ENCODE measurements at regions not wholly inside any gene's neighbourhood (a gene's known extent, or its start where the extent isn't known, plus 50 kb on each side); places are given as distances from the start of the nearest gene placed in this dataset.

- Histone ChIP-seq H3K79me2 (ENCODE audit: low read length) (no peaks in the 10 kb centered on the region), H3F3A (ENCODE audit: insufficient read depth, low read length) (no peaks in the 10 kb centered on the region), H2AFZ (ENCODE audit: low read length) (no peak overlapping the region), H3K27ac (ENCODE audit: low read length) (no peak overlapping the region), H3K9ac (ENCODE audit: low read length) (no peak overlapping the region), H3K27me3 (replicated peaks; ENCODE audit: insufficient read depth, low read length) (peaks cover 79% of the 10 kb centered on the region), H3K36me3 (replicated peaks; ENCODE audit: insufficient read depth, low read length) (no peaks in the 10 kb centered on the region), H3K4me1 (ENCODE audit: low read length) (no peaks in the 10 kb centered on the region), H3K9me3 (replicated peaks; ENCODE audit: insufficient read depth, low read length) (no peaks in the 10 kb centered on the region), H3K9me2 (replicated peaks; ENCODE audit: insufficient read depth, low read length) (no peaks in the 10 kb centered on the region), H4K20me1 (ENCODE audit: insufficient read depth, low read length) (no peaks in the 10 kb centered on the region), H3K4me3 (ENCODE audit: low read length) (no peak overlapping the region), H3K4me2 (ENCODE audit: low read depth, low read length) (no peak overlapping the region)
- TF ChIP-seq EZH2 (optimal IDR thresholded peaks at IDR 0.05; ENCODE audit: low read depth, low read length), result no peak
- DNase-seq, result no peak
These were observed 78.1 kb upstream of the CRHR1 start for GRCh38 chr17:45706033-45706432.

GRCh38 chr17:45708707-45709290 lies 75.3 kb upstream of the CRHR1 start:
- H3K9ac ChIP-seq (ENCODE audit: low read length), result no peak overlapping the region
- no peaks in the 10 kb centered on the region for H3K36me3 ChIP-seq (replicated peaks; ENCODE audit: insufficient read depth, low read length)
- no peaks in the 10 kb centered on the region for H3K9me2 ChIP-seq (replicated peaks; ENCODE audit: insufficient read depth, low read length)
- H3K4me3 ChIP-seq (ENCODE audit: low read length), result no peak overlapping the region
- no peaks in the 10 kb centered on the region for H3K9me3 ChIP-seq (replicated peaks; ENCODE audit: insufficient read depth, low read length)
- no peak overlapping the region for H3K4me2 ChIP-seq (ENCODE audit: low read depth, low read length)
- TF ChIP-seq CTCF (IDR thresholded peaks at IDR 0.05; ENCODE audit: low read length) (no peak), EZH2 (optimal IDR thresholded peaks at IDR 0.05; ENCODE audit: low read depth, low read length) (no peak), EZH2phosphoT487 (IDR thresholded peaks at IDR 0.05; ENCODE audit: low read length) (no peak)
- H3F3A ChIP-seq (ENCODE audit: insufficient read depth, low read length), result no peaks in the 10 kb centered on the region
- H2AFZ ChIP-seq (ENCODE audit: low read length), result no peak overlapping the region
- peaks cover 56% of the 10 kb centered on the region for H3K27me3 ChIP-seq (replicated peaks; ENCODE audit: insufficient read depth, low read length)
- DNase-seq, result no peak
- no peaks in the 10 kb centered on the region for H3K4me1 ChIP-seq (ENCODE audit: low read length)
- H4K20me1 ChIP-seq (ENCODE audit: insufficient read depth, low read length), result no peaks in the 10 kb centered on the region
- no peaks in the 10 kb centered on the region for H3K79me2 ChIP-seq (ENCODE audit: low read length)
- no peak overlapping the region for H3K27ac ChIP-seq (ENCODE audit: low read length)

GRCh38 chr17:45709728-45710288 lies 74.3 kb upstream of the CRHR1 start:
- DNase-seq, result no peak
- Histone ChIP-seq H2AFZ (ENCODE audit: low read length) (no peak overlapping the region), H3K36me3 (replicated peaks; ENCODE audit: insufficient read depth, low read length) (no peaks in the 10 kb centered on the region), H3K4me1 (ENCODE audit: low read length) (no peaks in the 10 kb centered on the region), H3K9me2 (replicated peaks; ENCODE audit: insufficient read depth, low read length) (no peaks in the 10 kb centered on the region), H3K4me2 (ENCODE audit: low read depth, low read length) (no peak overlapping the region), H3K27me3 (replicated peaks; ENCODE audit: insufficient read depth, low read length) (peaks cover 52% of the 10 kb centered on the region), H3F3A (ENCODE audit: insufficient read depth, low read length) (no peaks in the 10 kb centered on the region), H3K27ac (ENCODE audit: low read length) (no peak overlapping the region), H3K9me3 (replicated peaks; ENCODE audit: insufficient read depth, low read length) (no peaks in the 10 kb centered on the region), H3K79me2 (ENCODE audit: low read length) (no peaks in the 10 kb centered on the region), H3K4me3 (ENCODE audit: low read length) (no peak overlapping the region), H3K9ac (ENCODE audit: low read length) (no peak overlapping the region), H4K20me1 (ENCODE audit: insufficient read depth, low read length) (no peaks in the 10 kb centered on the region)
- no peak for TF ChIP-seq CTCF (IDR thresholded peaks at IDR 0.05; ENCODE audit: low read length)
- no peak for TF ChIP-seq EZH2 (optimal IDR thresholded peaks at IDR 0.05; ENCODE audit: low read depth, low read length)

GRCh38 chr17:45715787-45716186 lies 68.3 kb upstream of the CRHR1 start:
- Histone ChIP-seq H3K27me3 (replicated peaks; ENCODE audit: insufficient read depth, low read length) (peaks cover 11% of the 10 kb centered on the region; the same call in 1 of the 2 replicates), H3K9me3 (replicated peaks; ENCODE audit: insufficient read depth, low read length) (no peaks in the 10 kb centered on the region)
- no peak for TF ChIP-seq CTCF (IDR thresholded peaks at IDR 0.05; ENCODE audit: low read length)
- no peak for TF ChIP-seq EZH2 (optimal IDR thresholded peaks at IDR 0.05; ENCODE audit: low read depth, low read length)
- TF ChIP-seq EZH2phosphoT487 (IDR thresholded peaks at IDR 0.05; ENCODE audit: low read length), result no peak

More at GRCh38 chr17:45715787-45716186, 68.3 kb upstream of the CRHR1 start:
- H3K27ac ChIP-seq (ENCODE audit: low read length), result no peak overlapping the region
- DNase-seq, result no peak
- H3K4me1 ChIP-seq (ENCODE audit: low read length), result no peaks in the 10 kb centered on the region
- no peaks in the 10 kb centered on the region for H3K79me2 ChIP-seq (ENCODE audit: low read length)
- no peak overlapping the region for H2AFZ ChIP-seq (ENCODE audit: low read length)
- H3K36me3 ChIP-seq (replicated peaks; ENCODE audit: insufficient read depth, low read length), result no peaks in the 10 kb centered on the region
- H3K4me3 ChIP-seq (ENCODE audit: low read length), result no peak overlapping the region
- no peaks in the 10 kb centered on the region for H3K9me2 ChIP-seq (replicated peaks; ENCODE audit: insufficient read depth, low read length)
- no peak overlapping the region for H3K4me2 ChIP-seq (ENCODE audit: low read depth, low read length)
- no peak overlapping the region for H3K9ac ChIP-seq (ENCODE audit: low read length)
- no peaks in the 10 kb centered on the region for H4K20me1 ChIP-seq (ENCODE audit: insufficient read depth, low read length)
- no peaks in the 10 kb centered on the region; the same call in 1 of the 2 replicates for H3F3A ChIP-seq (ENCODE audit: insufficient read depth, low read length)

Data from MM.1S (cell line).